ENCODE measurements at regions not wholly inside any gene's neighbourhood (a gene's known extent, or its start where the extent isn't known, plus 50 kb on each side); places are given as distances from the start of the nearest gene placed in this dataset.
"Not testable (repeated sequence)": the region's sequence is repeated elsewhere in the genome, so short reads cannot be mapped to it uniquely, and the experiment has no call there.

DNA sequence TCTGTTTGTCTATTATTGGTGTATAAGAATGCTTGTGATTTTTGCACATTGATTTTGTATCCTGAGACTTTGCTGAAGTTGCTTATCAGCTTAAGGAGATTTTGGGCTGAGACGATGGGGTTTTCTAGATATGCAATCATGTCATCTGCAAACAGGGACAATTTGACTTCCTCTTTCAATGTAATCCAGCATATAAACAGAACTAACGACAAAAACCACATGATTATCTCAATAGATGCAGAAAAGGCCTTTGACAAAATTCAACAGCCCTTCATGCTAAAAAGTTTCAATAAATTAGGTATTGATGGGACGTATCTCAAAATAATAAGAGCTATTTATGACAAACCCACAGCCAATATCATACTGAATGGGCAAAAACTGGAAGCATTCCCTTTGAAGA is 399.0 kb upstream of the MAN1A1 start:
- not testable (repeated sequence) for H3K18ac ChIP-seq (ENCODE audit: low read length); H4K5ac ChIP-seq (ENCODE audit: low read length); H3K4me2 ChIP-seq (ENCODE audit: low read length); H2BK5ac ChIP-seq (ENCODE audit: low read length); H3K56ac ChIP-seq (ENCODE audit: low read length); H3K27ac ChIP-seq (ENCODE audit: low read depth, low read length); H3K23ac ChIP-seq (ENCODE audit: low read length); H3K27me3 ChIP-seq (ENCODE audit: insufficient read depth, low read length, poor library complexity); H2BK120ac ChIP-seq (ENCODE audit: low read depth, low read length); H2BK15ac ChIP-seq (replicated peaks; ENCODE audit: low read depth); H3K9ac ChIP-seq (ENCODE audit: low read length); H3K4ac ChIP-seq (ENCODE audit: low read depth, low read length); H3K4me1 ChIP-seq (ENCODE audit: control insufficient read depth, low read depth, low read length); H3K79me2 ChIP-seq (ENCODE audit: control insufficient read depth, insufficient read depth, low read length); H2AK5ac ChIP-seq (ENCODE audit: low read length); H4K8ac ChIP-seq (ENCODE audit: low read depth, low read length); H3K4me3 ChIP-seq (ENCODE audit: low read length); H3K36me3 ChIP-seq (ENCODE audit: control insufficient read depth, insufficient read depth, low read length); H3K79me1 ChIP-seq (ENCODE audit: low read length); DNase-seq
- no CpG with 5 or more reads among the region's 3 CpGs for WGBS (ENCODE audit: extremely low coverage, insufficient coverage, low lambda C conversion rate)

DNA sequence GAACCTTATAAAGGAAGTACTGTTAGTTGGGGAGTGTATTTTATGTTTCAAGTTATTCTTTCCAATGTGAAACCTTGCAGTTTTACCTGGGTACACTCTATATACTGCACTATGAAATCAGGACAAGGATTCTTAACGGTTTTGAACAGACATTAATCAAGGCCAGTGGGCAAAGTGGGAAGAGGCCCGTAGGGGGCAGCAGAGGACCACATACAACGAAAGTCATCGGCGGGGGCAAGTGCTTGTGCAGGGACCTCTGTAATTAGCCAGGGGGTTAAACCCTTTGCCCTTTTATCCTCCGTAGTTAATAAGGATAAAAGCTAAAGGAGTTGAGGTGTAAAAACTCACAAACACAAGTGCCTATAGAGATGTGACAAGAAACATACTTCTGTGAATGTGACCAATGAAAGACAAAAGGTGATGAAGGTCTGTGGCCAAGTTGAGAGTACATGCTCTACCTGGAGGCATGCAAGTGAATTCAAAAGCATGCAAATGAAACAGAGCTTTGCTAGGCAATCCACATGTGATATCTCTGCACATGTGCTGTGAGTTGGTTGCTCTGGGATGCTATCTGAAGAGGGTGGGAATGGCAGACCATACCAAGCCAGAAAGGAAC is 392.7 kb upstream of the MAN1A1 start:
- WGBS (ENCODE audit: extremely low coverage, insufficient coverage, low lambda C conversion rate) = no CpG with 5 or more reads among the region's 6 CpGs

DNA sequence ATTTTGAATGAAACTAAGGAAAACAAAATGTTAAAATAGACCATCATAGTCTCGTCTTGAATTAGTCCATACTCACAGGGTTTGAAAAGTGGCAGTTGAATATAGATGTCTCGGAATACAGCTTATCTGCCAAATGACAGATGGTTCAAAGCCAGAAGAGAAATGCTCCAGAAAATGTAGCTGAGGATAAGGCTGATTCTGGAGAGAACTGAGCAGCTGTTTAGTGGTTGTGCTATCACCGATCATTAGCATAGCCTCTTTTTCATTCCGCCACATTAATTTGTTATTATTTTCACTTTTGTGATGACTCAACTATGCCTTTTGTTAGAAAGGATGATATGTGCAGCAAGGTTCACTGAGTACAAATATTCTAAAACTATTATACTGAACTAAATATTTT is 390.2 kb upstream of the MAN1A1 start:
- no peak overlapping the region for H4K5ac ChIP-seq (ENCODE audit: low read length)
- H3K56ac ChIP-seq (ENCODE audit: low read length) = no peak overlapping the region
- H3K4ac ChIP-seq (ENCODE audit: low read depth, low read length) = no peak overlapping the region
- H3K23ac ChIP-seq (ENCODE audit: low read length) = no peak overlapping the region
- no peak overlapping the region for H3K27ac ChIP-seq (ENCODE audit: low read depth, low read length)
- no peak overlapping the region for H3K4me2 ChIP-seq (ENCODE audit: low read length)
- H3K79me2 ChIP-seq (ENCODE audit: control insufficient read depth, insufficient read depth, low read length) = no peaks in the 10 kb centered on the region
- H2AK5ac ChIP-seq (ENCODE audit: low read length) = no peak overlapping the region
- no peaks in the 10 kb centered on the region for H3K4me1 ChIP-seq (ENCODE audit: control insufficient read depth, low read depth, low read length)
- H3K79me1 ChIP-seq (ENCODE audit: low read length) = no peaks in the 10 kb centered on the region
- no peaks in the 10 kb centered on the region for H3K36me3 ChIP-seq (ENCODE audit: control insufficient read depth, insufficient read depth, low read length)
- no peak overlapping the region for H3K18ac ChIP-seq (ENCODE audit: low read length)
- no peak overlapping the region for H2BK5ac ChIP-seq (ENCODE audit: low read length)
- no peak for DNase-seq
- WGBS (ENCODE audit: extremely low coverage, insufficient coverage, low lambda C conversion rate) = no CpG with 5 or more reads among the region's 4 CpGs
- H3K9ac ChIP-seq (ENCODE audit: low read length) = no peak overlapping the region
- H3K27me3 ChIP-seq (ENCODE audit: insufficient read depth, low read length, poor library complexity) = no peaks in the 10 kb centered on the region
- H2BK15ac ChIP-seq (replicated peaks; ENCODE audit: low read depth) = no peak overlapping the region
- no peak overlapping the region for H3K4me3 ChIP-seq (ENCODE audit: low read length)
- no peak overlapping the region for H4K8ac ChIP-seq (ENCODE audit: low read depth, low read length)
- no peak overlapping the region for H2BK120ac ChIP-seq (ENCODE audit: low read depth, low read length)

More for the DNA sequence above, 392.7 kb upstream of the MAN1A1 start:
- H2BK5ac ChIP-seq (ENCODE audit: low read length) = no peak overlapping the region
- H3K27ac ChIP-seq (ENCODE audit: low read depth, low read length) = no peak overlapping the region
- no peak overlapping the region for H4K8ac ChIP-seq (ENCODE audit: low read depth, low read length)
- H3K23ac ChIP-seq (ENCODE audit: low read length) = no peak overlapping the region
- no peak overlapping the region for H3K4me3 ChIP-seq (ENCODE audit: low read length)
- no peaks in the 10 kb centered on the region for H3K36me3 ChIP-seq (ENCODE audit: control insufficient read depth, insufficient read depth, low read length)
- H2BK15ac ChIP-seq (replicated peaks; ENCODE audit: low read depth) = no peak overlapping the region
- no peaks in the 10 kb centered on the region for H3K27me3 ChIP-seq (ENCODE audit: insufficient read depth, low read length, poor library complexity)
- H4K5ac ChIP-seq (ENCODE audit: low read length) = no peak overlapping the region
- H3K9ac ChIP-seq (ENCODE audit: low read length) = no peak overlapping the region
- DNase-seq = peak; percentile 70
- no peak overlapping the region for H2AK5ac ChIP-seq (ENCODE audit: low read length)
- H3K4me1 ChIP-seq (ENCODE audit: control insufficient read depth, low read depth, low read length) = no peaks in the 10 kb centered on the region
- H3K18ac ChIP-seq (ENCODE audit: low read length) = no peak overlapping the region
- H3K79me1 ChIP-seq (ENCODE audit: low read length) = no peaks in the 10 kb centered on the region
- H3K56ac ChIP-seq (ENCODE audit: low read length) = no peak overlapping the region
- H3K4ac ChIP-seq (ENCODE audit: low read depth, low read length) = no peak overlapping the region
- H3K4me2 ChIP-seq (ENCODE audit: low read length) = no peak overlapping the region
- no peaks in the 10 kb centered on the region for H3K79me2 ChIP-seq (ENCODE audit: control insufficient read depth, insufficient read depth, low read length)
- H2BK120ac ChIP-seq (ENCODE audit: low read depth, low read length) = no peak overlapping the region

DNA sequence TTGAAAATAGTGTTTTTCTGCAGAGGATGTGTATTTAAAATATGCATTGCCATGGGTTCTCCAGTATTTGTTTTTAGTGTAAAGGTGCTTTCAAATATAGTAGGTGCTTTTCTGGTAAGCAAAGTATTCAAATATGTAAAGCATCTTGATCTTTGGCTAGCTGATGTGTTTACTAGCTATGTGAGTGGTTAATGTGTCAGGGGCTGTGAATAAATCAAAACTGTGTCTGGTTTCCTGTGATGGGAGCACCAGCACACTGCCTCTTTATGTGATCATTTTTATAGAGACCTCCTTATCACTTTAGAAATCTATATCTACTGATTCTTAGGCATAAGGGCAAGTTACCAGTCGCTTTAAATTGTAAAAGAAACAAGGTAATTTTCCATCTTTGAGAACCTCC is 388.9 kb upstream of the MAN1A1 start:
- no peak overlapping the region for H2AK5ac ChIP-seq (ENCODE audit: low read length)
- no CpG with 5 or more reads among the region's 1 CpG for WGBS (ENCODE audit: extremely low coverage, insufficient coverage, low lambda C conversion rate)
- no peak overlapping the region for H2BK120ac ChIP-seq (ENCODE audit: low read depth, low read length)
- no peak overlapping the region for H2BK5ac ChIP-seq (ENCODE audit: low read length)
- no peaks in the 10 kb centered on the region for H3K27me3 ChIP-seq (ENCODE audit: insufficient read depth, low read length, poor library complexity)
- H3K18ac ChIP-seq (ENCODE audit: low read length) = no peak overlapping the region
- H3K4me3 ChIP-seq (ENCODE audit: low read length) = no peak overlapping the region
- H3K36me3 ChIP-seq (ENCODE audit: control insufficient read depth, insufficient read depth, low read length) = no peaks in the 10 kb centered on the region
- H3K9ac ChIP-seq (ENCODE audit: low read length) = no peak overlapping the region
- H4K5ac ChIP-seq (ENCODE audit: low read length) = no peak overlapping the region
- no peaks in the 10 kb centered on the region for H3K4me1 ChIP-seq (ENCODE audit: control insufficient read depth, low read depth, low read length)
- no peak overlapping the region for H4K8ac ChIP-seq (ENCODE audit: low read depth, low read length)
- DNase-seq = no peak
- H3K23ac ChIP-seq (ENCODE audit: low read length) = no peak overlapping the region
- H3K4ac ChIP-seq (ENCODE audit: low read depth, low read length) = no peak overlapping the region
- no peaks in the 10 kb centered on the region for H3K79me2 ChIP-seq (ENCODE audit: control insufficient read depth, insufficient read depth, low read length)
- H3K79me1 ChIP-seq (ENCODE audit: low read length) = no peaks in the 10 kb centered on the region
- H2BK15ac ChIP-seq (replicated peaks; ENCODE audit: low read depth) = no peak overlapping the region
- H3K27ac ChIP-seq (ENCODE audit: low read depth, low read length) = no peak overlapping the region
- H3K56ac ChIP-seq (ENCODE audit: low read length) = no peak overlapping the region
- H3K4me2 ChIP-seq (ENCODE audit: low read length) = no peak overlapping the region

DNA sequence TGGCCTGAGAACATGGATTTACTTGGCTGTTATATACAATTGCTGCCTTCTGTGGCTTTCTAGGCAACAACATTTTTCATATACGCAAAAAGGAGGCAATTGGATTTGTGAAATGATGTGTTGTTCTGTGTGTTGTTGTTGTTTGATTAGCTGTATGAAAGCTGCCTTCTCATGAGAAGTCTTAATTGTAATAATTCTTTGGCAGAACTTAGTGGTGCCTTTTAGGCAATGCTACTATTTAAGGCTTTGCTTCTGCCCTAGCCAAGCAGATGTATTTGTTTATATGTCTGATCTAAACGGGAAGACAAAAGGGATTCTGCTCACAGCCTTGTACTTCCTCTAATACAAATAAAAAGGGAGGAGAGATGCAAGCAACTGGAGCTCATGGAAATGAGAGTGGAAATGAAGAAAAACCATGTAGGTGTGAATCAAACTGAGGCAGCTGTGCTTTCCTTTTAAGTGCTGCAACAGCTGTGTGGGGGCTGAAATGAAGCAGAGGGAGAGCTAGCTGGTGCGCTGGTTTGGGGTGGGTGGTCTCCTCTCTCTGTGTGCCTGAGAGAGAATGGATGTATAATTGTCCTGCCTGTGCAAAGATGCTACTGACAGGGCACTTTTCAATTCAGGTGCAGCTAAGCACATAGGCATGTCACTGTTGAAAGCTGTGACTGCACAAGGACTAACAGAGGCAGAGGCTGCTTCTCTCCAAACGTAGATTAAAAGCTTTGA is 386.9 kb upstream of the MAN1A1 start:
- DNase-seq = no peak
- H2BK5ac ChIP-seq (ENCODE audit: low read length) = no peak overlapping the region
- H3K4me2 ChIP-seq (ENCODE audit: low read length) = no peak overlapping the region
- H3K27me3 ChIP-seq (ENCODE audit: insufficient read depth, low read length, poor library complexity) = no peaks in the 10 kb centered on the region
- no peak overlapping the region for H3K4me3 ChIP-seq (ENCODE audit: low read length)
- H3K4ac ChIP-seq (ENCODE audit: low read depth, low read length) = no peak overlapping the region
- H3K4me1 ChIP-seq (ENCODE audit: control insufficient read depth, low read depth, low read length) = no peaks in the 10 kb centered on the region
- no peak overlapping the region for H4K8ac ChIP-seq (ENCODE audit: low read depth, low read length)
- no peak overlapping the region for H2BK15ac ChIP-seq (replicated peaks; ENCODE audit: low read depth)
- H3K18ac ChIP-seq (ENCODE audit: low read length) = no peak overlapping the region
- no peak overlapping the region for H4K5ac ChIP-seq (ENCODE audit: low read length)
- no peaks in the 10 kb centered on the region for H3K79me2 ChIP-seq (ENCODE audit: control insufficient read depth, insufficient read depth, low read length)
- no peaks in the 10 kb centered on the region for H3K36me3 ChIP-seq (ENCODE audit: control insufficient read depth, insufficient read depth, low read length)
- no peak overlapping the region for H3K56ac ChIP-seq (ENCODE audit: low read length)
- no peak overlapping the region for H2BK120ac ChIP-seq (ENCODE audit: low read depth, low read length)
- no CpG with 5 or more reads among the region's 4 CpGs for WGBS (ENCODE audit: extremely low coverage, insufficient coverage, low lambda C conversion rate)
- H2AK5ac ChIP-seq (ENCODE audit: low read length) = no peak overlapping the region
- H3K9ac ChIP-seq (ENCODE audit: low read length) = no peak overlapping the region
- H3K27ac ChIP-seq (ENCODE audit: low read depth, low read length) = no peak overlapping the region
- no peak overlapping the region for H3K23ac ChIP-seq (ENCODE audit: low read length)
- no peaks in the 10 kb centered on the region for H3K79me1 ChIP-seq (ENCODE audit: low read length)

DNA sequence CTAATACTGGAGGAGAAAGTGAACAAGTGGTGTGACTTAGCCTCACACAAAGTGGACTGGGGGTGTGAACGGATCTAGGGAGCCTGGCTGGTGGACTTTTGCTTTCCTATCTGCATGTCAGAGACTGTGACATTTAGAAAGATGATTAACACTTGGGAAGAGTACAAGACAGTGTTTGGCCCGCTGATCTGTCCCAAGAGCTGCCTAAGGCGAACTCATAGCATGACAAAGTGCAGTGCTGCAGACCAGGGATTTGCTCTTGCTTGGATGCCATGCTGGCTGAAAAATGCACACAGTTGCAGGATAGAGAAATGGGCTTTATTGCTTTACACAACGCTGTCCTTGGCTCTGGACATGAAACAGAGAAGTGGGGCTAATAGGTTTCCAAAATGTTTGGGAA is 386.0 kb upstream of the MAN1A1 start:
- H3K27ac ChIP-seq (ENCODE audit: low read depth, low read length) = no peak overlapping the region
- H2BK120ac ChIP-seq (ENCODE audit: low read depth, low read length) = no peak overlapping the region
- H3K4me1 ChIP-seq (ENCODE audit: control insufficient read depth, low read depth, low read length) = no peaks in the 10 kb centered on the region
- H3K9ac ChIP-seq (ENCODE audit: low read length) = no peak overlapping the region
- no peak overlapping the region for H3K23ac ChIP-seq (ENCODE audit: low read length)
- no peak overlapping the region for H2BK5ac ChIP-seq (ENCODE audit: low read length)
- H3K18ac ChIP-seq (ENCODE audit: low read length) = no peak overlapping the region
- H2AK5ac ChIP-seq (ENCODE audit: low read length) = no peak overlapping the region
- no peak overlapping the region for H3K56ac ChIP-seq (ENCODE audit: low read length)
- H3K4me2 ChIP-seq (ENCODE audit: low read length) = no peak overlapping the region
- H4K5ac ChIP-seq (ENCODE audit: low read length) = no peak overlapping the region
- H3K36me3 ChIP-seq (ENCODE audit: control insufficient read depth, insufficient read depth, low read length) = no peaks in the 10 kb centered on the region
- H3K27me3 ChIP-seq (ENCODE audit: insufficient read depth, low read length, poor library complexity) = no peaks in the 10 kb centered on the region
- H3K4ac ChIP-seq (ENCODE audit: low read depth, low read length) = no peak overlapping the region
- no peaks in the 10 kb centered on the region for H3K79me1 ChIP-seq (ENCODE audit: low read length)
- no peak overlapping the region for H3K4me3 ChIP-seq (ENCODE audit: low read length)
- DNase-seq = no peak
- H3K79me2 ChIP-seq (ENCODE audit: control insufficient read depth, insufficient read depth, low read length) = no peaks in the 10 kb centered on the region
- no CpG with 5 or more reads among the region's 4 CpGs for WGBS (ENCODE audit: extremely low coverage, insufficient coverage, low lambda C conversion rate)
- no peak overlapping the region for H4K8ac ChIP-seq (ENCODE audit: low read depth, low read length)
- H2BK15ac ChIP-seq (replicated peaks; ENCODE audit: low read depth) = no peak overlapping the region

All from mesendoderm (in vitro differentiated cells).